ENCODE measurements at regions not wholly inside any gene's neighbourhood (a gene's known extent, or its start where the extent isn't known, plus 50 kb on each side); places are given as distances from the start of the nearest gene placed in this dataset.
A peak's percentile ranks its signal among the peaks of the same experiment; 100 is the strongest.
"Not testable (repeated sequence)": the region's sequence is repeated elsewhere in the genome, so short reads cannot be mapped to it uniquely, and the experiment has no call there.

DNA sequence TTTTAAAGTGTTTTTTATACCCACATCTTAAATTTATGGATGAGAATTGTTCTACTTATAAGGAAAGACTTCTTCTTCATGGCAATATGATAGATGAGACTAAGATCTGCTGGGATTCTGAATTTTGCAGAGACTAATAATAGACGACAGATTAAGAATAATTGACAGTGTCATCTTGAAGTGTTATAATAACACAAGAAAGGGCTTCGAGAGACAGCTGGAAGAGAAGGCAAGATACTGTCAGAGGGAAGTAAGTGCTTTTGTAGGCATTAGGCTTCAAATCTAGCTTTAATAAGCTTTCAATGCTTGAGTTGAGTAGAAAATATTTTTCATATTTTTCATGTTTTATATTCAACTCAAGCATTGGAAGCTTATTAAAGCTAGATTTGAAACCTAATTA lies 797.6 kb upstream of the PABPC4L start:
- no peak for DNase-seq

DNA sequence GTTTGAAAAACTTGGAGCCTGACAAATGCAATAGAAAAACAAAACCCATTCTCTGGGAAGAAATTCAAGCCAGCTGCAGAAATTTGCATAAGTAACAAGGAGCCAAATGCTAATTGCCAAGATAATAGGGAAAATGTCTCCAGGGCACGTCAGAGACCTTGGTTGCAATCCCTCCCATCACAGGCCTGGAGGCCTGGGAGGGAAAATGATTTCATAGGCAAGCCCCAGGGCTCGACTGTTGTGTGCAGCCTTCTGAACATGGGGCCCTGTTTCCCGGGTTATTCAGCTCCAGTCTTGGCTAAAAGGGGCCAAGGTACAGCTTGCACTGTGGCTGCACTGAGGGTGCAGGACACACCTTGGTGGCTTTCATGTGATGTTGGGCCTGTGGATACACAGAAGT lies 760.4 kb upstream of the PABPC4L start:
- no peak for DNase-seq

DNA sequence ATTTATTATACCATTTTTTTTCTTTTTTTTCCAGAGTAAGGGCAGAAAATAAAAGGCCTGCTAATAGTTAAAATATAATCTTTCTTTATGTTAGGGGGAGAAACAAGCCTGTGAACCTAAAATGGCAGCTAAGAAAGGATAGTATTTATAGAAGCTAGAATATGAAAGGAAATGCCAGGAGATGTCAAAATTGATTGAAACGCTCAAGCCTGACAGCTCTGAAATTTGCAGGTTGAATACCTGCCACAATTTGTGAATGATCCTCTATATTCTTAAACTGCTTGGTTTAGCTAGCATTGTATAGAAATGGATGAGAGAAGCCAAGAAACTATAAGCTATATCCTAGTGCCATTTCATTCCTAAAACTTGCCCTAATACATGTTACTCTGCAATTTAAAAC lies 757.3 kb upstream of the PABPC4L start:
- DNase-seq = no peak

DNA sequence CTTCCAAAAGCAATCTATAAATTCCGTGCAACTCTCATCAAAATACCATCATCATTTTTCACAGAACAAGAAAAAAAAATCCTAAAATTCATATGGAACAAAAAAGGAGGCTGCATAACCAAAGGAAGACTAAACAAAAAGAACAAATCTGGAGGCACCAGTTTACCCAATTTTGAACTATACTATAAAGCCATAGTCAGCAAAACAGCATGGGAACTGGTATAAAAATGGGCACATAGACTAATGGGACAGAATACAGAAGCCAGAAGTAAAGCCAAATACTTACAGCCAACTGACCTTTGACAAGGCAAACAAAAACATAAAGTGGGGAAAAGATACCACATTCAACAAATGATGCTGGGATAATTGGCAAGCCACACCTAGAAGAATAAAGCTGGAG lies 753.5 kb upstream of the PABPC4L start:
- DNase-seq = no peak

DNA sequence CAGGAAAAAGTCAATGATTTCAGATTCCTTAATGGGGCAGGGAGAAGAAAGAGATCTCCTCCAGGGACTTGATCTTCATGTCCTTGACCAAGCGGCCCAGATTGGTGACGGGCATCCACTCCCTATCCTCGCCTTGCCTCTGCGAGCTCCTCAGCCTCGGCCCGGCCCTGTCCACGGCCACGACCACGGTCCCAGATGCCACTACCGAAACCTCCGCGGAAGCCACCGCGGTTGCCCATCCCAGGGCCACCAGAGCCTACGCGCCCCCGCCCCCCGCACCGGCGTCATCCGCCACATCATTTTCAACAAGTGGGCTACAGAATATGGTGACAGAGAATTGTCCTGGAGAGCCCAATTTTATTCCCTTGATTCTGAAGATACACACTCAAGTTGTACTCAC lies 751.2 kb upstream of the PABPC4L start:
- DNase-seq = no peak

DNA sequence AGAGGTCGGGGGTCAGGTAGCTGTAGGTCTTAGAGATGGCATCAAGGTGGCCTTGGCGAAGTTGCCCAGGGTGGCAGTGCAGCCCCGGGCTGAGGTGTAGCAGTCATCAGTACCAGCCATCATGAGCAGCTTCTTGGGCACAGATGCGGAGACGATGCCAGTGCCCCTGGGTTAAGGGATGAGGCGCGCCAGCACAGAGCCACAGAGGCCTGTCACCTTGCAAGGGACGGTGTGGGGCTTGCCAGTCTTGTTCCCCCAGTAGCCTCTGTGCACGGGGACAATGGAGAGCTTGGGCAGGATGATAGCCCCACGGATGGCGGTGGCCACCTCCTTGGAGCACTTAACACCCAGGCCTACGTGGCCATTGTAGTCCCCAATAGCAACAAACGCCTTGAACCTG lies 750.7 kb upstream of the PABPC4L start:
- DNase-seq = no peak

DNA sequence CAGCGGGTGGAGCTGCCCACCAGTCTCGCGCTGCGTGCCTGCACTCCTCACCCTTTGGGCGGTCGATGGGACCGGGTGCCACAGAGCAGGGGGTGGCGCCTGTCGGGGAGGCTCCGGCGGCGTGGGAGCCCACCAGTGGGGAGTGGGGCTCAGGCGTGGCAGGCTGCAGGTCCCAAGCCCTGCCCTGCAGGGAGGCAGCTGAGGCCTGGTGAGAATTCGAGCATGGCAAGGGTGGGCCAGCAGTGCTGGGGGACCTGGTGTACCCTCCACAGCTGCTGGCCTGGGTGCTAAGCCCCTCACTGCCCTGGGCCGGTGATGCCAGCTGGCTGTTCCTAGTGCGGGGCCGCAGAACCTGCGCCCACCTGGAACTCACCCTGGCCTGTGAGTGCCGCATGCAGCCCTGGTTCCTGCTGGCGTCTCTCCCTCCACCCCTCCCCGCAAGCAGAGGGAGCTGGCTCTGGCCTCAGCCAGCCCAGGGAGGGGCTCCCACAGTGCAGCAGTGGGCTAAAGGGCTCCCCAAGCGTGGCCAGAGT lies 746.6 kb upstream of the PABPC4L start:
- DNase-seq = no peak

DNA sequence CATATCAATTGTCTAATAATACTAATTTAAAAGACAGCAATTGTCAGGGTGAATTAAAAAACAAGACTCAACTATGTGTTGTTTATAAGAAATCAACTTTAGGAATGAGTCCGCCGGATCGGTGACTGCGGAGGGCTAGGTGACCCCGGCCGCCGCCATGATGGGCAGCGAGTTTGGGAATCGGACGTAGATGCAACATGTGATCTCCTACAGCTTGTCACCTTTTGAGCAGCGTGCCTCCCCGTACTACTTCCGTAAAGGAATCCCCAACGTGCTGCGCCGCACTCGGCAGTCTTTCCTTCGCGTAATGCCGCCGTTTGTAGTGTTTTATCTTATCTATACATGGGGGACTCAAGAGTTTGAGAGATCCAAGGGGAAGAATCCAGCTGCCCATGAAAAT lies 742.5 kb upstream of the PABPC4L start:
- no peak for DNase-seq

DNA sequence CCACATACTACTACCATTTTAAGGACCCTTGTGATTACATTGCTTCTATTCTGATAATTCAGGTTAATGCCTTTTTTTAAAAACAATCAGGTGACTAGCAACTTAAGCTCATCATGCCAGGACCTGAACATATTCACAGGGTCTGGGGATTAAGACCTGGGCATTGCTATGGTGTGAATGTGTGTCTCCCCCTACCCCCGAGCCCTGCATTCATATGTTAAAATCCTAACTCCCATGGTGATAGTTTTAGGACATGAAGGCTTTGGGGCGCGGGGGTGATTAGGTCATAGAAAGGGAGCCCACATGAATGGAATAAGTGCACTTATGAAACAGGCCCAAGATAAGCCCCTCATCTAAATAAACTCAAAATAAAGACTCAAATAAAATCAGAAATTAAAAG lies 734.4 kb upstream of the PABPC4L start:
- DNase-seq = no peak

DNA sequence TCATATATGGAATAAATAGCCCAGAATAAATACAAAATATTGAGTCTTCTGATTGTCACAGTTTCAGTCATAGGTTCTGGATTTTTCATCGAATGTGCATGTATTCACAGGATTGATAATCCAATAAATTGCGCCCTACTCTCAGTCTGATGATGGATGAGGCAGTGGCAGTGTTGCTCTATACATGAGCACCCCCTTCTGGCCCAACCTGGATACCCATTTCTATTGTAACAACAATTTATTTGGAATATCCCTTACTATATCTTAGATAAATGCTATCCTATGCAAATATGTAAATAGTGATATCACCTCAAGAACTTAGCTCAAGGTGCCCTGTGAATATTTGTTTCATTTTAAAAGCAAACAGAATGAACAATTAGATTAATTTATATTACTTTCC lies 733.7 kb upstream of the PABPC4L start:
- no peak for DNase-seq

DNA sequence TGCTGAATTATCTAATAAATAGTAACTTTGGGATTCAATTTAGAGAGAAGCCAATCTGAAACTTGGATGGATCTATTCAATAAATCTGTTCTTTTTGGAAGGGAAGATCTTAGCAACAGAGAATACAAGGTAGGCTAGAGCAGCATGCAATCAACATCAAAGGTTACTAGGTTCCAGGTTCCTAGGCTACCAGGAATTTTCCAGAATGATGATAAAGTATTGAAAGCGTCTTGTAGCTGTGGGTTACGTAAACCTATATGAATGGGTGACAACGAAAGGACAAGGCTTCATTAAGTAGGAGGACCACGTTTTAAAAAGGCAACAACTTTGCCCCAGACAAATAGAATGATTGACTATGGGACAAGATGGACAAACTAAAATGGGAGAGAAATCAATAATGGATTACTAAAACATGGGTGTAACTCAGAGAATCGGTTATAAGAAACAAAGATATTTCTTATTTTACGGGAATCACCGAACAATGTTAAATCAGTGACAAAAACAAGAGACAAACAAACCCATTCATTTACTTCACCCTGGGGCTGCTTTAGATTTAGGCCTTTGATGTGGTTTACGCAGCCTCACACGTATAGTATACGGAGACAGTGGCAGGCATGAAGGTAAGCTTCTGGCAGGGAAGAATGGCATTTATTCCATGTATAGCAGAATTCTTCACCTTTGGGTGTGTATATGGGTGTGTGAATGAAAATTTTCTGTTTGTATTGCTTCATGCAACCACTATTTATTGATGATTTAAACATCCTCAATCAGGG lies 732.6 kb upstream of the PABPC4L start:
- DNase-seq = no peak

DNA sequence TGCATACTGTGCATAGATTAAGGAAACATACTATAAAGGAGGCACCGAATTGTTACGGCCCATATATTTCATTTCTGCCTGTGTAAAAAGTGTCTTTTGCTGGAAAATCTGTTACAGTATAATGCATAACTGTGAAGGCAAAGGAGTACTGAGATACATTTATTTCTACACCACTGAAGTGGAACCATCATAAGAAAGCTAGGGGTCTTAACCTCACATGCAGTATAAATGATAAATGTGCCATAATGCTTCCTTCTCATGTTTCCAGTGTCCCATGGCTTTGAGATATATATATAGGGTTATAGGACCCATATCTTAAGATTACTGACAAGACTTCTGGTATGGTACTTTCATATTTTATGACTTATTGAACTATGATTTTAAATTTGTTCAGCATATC lies 713.8 kb upstream of the PABPC4L start:
- no peak for DNase-seq

DNA sequence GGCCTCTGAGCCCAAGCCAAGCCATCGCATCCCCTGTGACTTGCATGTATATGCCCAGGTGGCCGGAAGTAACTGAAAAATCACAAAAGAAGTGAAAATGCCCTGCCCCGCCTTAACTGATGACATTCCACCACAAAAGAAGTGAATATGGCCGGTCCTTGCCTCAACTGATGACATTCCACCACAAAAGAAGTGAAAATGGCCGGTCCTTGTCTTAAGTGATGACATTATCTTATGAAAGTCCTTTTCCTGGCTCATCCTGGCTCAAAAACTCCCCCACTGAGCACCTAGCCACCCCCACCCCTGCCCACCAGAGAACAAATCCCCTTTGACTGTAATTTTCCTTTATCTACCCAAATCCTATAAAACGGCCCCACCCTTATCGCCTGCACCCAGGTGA lies 712.7 kb upstream of the PABPC4L start:
- DNase-seq = not testable (repeated sequence)

DNA sequence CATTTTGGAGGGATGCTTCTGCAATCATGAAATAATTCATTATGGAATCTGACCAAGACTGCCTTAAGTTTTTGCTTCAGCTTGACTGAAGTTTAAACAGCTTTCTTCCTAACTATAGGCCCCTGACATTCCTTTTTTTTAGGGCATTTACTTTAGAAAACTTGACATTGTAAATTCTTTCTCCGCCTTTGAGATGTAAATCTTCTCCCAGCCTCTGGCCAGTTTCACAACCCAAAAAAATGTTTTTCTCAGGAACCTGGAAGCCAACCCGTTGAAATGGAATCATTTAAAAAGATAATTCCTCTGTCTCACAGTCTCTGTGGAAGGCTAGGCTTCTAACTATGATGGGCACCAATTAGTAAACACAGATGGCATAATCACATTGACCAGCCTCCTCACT lies 710.4 kb upstream of the PABPC4L start:
- no peak for DNase-seq

DNA sequence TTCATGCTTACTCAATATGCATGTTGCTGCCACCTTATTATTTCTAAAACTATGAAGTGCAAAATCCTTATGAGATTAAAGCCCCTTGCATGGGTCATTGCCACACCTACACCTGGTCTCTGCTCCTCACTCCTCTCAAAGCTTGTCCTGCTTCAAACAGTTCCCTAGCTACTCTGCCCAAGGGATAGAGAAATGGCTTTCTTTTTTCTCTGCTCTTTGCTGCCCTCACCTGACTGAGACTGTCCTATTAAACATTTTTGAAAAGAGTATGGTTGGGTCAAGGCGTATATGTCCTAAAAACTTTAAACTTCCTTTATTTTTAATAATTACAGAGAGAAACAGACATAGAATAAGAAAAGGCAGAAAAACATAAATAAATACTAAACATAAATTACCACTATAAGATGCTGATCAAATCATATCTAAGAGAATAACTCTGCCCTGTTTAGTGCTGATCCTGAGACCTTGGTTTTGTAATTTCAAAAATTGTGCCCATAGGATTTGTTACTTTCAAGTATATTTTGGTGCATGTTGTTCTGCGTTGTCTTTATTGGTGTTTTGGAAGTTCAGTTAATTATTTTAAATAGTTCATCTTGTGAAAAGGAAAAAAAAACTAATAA lies 704.9 kb upstream of the PABPC4L start:
- DNase-seq = peak; percentile 8

DNA sequence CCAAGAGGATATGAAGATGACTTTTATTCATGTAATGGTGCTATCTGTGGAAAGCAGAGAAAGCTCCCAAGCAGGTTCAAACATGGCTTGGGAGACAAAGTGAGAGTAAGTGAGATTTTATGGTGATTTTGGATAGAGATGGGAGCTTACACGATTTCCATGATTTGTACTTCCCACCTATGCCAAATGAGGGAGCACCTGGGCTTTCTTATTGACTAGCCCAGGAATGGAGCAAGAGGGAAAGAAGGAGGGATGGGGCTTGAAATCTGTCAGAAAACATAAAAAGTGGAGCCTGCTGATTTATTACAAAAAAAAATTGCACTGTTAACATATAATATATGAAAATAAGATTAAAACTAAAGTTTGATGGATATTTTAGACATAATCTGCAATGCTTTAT lies 703.5 kb upstream of the PABPC4L start:
- no peak for DNase-seq

DNA sequence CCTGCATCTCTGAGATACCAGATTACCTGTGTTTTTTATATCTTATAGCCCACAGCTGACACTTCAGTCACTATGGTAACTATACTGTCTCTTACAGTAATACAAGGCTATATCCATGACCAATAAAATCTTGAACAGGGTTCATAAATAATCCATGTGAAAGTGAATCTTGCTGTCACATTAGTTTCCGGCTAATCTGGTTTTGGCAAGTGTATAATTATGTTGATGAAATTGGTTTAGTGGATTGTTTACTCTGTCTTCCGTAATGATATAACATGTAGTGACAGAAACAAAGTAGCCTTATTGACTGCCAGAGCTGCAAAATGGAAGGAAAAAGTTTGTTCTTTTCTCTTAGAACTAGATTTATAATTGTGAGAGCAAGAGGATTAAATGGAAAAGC lies 686.6 kb upstream of the PABPC4L start:
- DNase-seq = no peak

DNA sequence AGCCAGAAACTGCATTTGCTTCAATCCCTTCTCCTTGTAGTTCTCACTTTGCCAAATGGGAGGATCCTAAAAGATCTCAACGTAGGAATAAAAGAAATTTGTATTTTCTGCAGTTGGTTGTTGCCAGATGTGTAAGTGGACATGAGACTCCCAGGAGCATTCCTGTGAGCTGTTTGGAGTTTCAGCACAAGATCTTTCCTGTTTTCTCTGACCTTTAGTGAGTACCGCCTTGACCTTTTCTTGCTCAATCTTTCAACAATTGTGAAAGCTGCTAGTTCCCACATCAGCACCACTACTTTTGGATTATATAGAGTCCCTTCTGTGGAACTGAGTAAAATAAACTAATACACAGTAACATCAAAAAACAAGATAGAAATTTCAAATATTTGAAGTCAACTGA lies 683.8 kb upstream of the PABPC4L start:
- no peak for DNase-seq

DNA sequence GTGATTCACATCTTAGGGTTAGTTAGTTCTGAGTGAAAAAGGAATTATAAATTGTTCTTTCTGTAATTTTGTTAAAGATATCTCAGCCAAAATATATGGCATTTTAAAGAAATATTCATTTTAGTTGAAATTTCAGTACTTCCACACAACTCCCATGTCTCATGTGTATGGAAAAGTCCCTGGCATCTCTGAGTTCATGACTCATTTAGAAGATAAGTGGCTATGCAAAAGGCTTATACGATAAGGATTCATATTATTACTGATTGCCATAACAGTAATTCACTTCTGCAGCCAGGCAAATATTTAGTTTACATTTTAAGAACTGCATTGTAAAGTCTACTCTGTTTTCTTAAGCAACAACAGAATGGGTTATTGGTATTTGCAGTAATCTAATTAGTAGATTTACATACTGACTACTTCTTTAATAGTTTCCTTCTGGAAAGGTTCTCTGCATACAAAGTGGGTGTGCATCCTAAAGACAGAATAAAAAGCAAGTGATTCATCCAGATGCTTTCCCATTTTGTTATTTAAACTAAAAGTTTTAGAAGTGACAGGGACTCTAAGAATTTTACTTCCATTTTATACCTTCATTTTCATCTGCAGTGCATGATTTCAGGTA lies 682.4 kb upstream of the PABPC4L start:
- no peak for DNase-seq

DNA sequence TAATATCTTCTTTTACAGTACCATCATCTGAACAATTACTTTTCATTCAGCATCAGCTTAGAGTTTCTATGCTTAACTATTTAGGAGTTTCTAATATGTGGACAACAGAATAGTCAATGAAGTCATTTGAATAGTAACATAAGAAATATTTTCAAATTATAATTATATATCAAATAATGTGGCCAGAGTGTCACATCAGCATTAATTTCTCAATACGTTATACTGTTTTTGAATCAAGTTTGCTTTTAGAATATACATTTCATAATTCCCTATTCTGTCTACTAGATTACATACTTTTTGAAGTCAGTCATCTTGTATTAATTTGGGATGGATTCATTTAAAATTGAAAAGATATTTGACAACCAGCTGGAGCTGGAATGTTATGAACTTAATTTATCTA lies 677.4 kb upstream of the PABPC4L start:
- DNase-seq = no peak

DNA sequence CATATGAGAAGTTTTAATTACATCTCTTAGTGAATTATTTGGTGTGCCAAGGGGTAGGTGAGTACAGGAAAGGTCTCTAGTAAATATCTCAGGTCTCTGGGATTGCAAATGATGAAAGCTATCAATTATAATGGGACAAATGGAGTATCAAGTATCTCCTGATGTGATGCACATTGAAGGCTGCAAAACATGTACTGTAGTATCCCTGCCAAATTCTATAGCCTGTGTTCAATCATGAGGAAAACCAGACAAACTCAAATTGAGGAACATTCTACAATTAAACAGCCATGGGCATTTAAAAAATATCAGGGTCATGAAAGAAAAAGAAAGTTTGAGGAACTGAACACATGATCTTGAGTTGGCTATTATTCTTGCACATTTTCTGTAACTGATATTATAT lies 665.4 kb upstream of the PABPC4L start:
- no peak for DNase-seq

DNA sequence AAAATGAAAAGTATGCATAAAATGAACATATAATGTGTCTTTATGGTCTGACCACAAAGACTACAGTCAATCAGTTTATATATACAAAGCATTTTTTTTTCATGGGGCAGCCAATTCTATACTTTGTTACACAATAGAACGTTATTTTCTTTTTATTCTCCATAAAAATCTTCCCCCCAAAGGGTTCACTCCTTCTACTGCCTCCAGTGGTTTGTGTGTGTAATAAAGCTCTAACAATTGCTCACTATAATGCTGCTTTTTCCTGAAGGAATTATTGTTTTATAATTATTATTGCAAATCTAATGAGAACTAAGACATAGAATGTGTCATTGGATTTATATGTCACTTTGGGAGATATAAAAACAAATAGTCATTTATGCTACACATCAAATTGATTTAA lies 664.1 kb upstream of the PABPC4L start:
- no peak for DNase-seq

DNA sequence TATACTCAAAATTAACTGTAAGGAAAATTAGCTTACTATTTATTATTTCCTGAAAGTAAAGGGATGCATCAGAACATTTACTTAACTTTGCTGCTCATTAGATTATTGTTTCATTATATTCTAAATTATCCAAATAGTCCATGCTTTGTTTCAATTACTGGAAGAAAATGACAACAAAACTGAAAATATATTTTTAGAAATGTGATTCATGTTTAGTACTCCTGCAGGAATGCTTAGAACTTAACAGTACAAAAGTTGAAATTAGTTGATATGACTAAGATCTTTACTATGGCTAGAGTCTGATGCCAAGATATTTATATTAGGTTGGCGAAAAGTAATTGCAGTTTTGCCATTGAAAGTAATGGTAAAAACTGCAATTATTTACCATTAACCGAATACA lies 660.5 kb upstream of the PABPC4L start:
- DNase-seq = no peak

DNA sequence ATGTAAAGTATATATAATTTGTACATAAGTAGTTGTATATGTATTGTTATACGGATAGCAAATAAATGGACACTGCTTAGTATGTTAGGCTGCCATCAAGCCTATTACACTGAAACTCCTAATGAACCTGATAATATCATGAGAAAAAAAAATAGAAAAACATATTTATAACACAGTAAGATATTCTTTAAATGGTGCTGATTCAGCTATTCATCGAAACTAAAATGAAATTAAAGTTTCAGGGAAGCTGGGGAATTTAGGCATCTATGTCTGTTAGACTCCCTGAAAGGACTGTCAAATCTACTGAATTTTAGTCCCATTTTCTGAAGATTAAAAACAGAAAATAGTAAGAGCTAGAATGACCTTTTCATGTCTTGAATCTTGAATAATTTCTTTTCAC lies 647.1 kb upstream of the PABPC4L start:
- DNase-seq = no peak
